ENCODE measurements at regions not wholly inside any gene's neighbourhood (a gene's known extent, or its start where the extent isn't known, plus 50 kb on each side); places are given as distances from the start of the nearest gene placed in this dataset.

DNA sequence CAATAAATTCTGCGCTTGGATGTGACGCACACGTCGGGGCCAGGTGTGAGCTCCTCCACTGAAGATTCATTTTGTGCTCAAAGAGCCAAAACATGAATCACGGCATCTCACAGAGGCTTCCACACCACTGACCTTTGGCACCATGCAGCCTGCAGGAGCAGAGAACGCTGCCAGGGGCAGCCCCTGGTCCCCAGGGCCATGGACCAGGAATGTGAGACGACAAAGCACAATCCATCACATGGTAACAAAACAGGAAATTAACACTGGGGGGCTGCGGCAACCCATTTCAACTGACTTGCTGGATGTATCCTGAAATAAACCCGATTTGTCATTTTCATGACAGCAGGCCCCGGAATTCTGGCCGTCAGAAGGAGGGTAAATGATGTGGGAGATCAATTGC, 167.5 kb upstream of the IGF1R start:
- no peak for DNase-seq

DNA sequence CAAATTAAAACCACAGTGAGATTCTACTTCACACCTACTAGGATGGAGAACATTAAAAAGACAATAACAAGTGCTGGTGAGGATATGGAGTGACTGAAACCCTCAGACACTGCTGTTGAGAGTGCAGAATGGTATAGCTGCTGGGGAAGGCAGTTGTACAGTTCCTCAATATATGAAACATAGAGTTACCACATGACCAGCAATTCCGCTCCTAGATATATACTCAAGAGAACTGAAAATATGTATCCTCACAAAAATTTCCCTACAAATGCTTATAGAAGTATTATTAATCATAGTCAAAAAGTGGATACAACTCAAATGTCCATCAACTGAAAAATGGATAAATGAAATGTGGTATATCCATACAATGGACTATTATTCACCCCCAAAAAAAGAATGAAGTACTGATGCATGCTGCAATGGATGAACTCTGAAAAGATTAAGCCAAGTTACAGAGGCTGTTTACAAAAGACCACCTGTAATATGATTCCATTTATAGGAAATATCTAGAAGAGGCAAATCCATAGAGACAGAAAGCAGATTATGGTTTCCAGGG, 164.7 kb upstream of the IGF1R start:
- no peak for DNase-seq

GRCh38 chr15:98484914-98485313, 163.4 kb upstream of the IGF1R start:
- DNase-seq: no peak

DNA sequence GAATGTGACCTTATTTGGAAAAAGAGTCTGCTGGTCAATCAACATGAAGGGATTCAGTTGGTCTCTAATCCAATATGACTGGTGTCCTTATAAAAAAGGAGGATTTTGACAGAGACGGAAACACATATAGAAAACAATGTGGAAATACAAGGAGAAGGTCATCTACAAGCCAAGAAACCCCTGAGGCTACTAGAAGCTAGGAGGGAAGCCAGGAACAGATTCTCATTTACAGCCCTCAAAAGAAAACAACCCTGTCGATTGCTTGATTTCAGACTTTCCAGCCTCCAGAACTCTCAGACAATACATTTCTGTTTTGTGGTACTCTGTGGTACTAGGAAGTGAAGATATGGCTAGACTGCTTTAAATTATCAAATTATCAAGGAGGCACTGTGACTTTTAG, 162.9 kb upstream of the IGF1R start:
- DNase-seq: no peak

DNA sequence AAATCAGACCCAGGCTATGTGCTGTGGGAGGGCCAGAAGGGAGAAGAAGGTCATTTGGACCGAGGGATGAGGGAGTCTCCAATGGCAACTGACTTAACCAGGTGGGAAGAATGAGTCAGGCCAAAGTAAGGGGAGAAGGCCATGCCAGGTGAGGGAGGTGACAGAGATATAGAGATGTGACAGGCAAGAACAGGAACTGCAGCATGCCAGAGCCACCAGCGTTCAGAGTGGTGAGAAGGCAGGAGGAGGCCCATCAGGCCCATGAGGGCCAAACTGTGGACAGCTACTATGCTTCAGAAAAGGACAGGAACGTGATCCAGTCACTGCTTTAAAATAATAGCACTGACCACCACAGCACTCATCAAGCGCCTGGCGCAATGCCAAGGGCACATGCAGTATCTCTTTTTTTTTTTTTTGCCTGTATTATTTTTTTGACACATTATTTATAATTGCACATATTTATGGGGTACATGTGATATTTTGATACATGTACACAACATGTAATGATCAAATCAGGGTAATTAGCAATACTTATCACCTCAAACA, 154.3 kb upstream of the IGF1R start:
- no peak for DNase-seq

GRCh38 chr15:98501192-98501591, 147.1 kb upstream of the IGF1R start:
- DNase-seq: no peak

DNA sequence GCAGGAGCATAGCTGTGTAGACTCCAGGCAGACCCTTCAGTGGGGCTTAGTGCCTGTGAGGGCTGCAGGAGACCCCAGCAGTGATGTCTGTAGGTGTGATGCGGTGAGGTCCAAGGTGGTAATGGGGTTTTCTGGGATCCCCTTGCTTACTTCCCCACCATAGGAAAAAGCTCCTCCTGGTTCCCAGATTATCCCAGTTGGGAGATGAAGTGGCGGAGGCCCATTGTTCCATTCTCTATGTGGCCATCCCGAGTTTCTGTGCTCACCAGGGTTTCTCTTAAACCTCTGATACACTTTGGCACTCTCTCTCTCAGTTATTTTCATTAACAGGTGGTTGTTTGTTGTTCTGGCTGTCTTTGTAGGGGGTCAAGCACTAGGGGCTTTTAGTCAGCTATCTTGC, 146.7 kb upstream of the IGF1R start:
- no peak for DNase-seq

- DNase-seq: peak; percentile 82
Measured at GRCh38 chr15:98503970-98504369, 144.4 kb upstream of the IGF1R start.

GRCh38 chr15:98504998-98505397, 143.3 kb upstream of the IGF1R start:
- DNase-seq: no peak

DNA sequence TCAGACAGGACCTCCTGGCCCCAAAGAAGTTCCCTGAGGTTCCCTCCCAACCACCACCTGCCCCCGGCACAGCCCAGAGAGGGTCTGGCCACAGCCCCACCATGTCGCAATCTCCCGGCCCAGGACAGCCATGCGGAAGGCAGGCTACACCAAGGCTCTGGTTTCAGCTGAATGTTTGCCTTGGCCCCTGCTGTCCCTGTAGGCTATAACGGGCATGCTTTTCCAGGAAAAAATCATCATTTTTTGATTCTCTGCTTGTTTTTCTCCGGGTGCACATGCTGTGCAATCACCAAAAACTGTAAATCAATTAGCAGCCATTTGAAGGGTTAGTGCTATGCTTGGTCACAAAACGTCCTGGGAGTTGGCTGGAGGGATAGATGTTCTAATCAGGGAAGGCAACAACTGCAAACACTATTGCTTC, 142.7 kb upstream of the IGF1R start:
- no peak for DNase-seq

- no peak for DNase-seq
Measured at GRCh38 chr15:98506172-98506571, 142.2 kb upstream of the IGF1R start.

DNA sequence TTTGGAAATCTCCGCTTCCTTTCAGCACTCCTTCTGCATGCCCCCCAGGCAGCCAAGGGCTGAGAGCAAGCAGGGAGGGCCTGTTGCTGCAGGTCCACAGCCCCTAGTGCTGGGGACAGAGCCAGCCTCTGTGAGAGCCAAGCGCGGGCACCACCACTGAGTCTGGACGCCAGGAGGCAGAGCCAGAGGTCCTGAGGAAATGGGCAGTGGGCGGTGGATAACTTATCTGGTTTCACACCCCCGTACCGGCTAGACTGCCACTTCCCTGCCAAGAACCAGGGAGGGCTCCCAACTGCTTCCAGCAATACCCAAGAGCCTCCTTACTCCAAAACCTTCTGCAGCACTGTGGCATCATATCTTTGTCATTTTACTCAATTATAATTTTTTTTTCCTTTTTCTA, 141.6 kb upstream of the IGF1R start:
- no peak for DNase-seq

- DNase-seq: no peak
Measured at GRCh38 chr15:98513428-98513986, 134.8 kb upstream of the IGF1R start.

GRCh38 chr15:98514034-98514622, 134.2 kb upstream of the IGF1R start:
- no peak for DNase-seq

DNA sequence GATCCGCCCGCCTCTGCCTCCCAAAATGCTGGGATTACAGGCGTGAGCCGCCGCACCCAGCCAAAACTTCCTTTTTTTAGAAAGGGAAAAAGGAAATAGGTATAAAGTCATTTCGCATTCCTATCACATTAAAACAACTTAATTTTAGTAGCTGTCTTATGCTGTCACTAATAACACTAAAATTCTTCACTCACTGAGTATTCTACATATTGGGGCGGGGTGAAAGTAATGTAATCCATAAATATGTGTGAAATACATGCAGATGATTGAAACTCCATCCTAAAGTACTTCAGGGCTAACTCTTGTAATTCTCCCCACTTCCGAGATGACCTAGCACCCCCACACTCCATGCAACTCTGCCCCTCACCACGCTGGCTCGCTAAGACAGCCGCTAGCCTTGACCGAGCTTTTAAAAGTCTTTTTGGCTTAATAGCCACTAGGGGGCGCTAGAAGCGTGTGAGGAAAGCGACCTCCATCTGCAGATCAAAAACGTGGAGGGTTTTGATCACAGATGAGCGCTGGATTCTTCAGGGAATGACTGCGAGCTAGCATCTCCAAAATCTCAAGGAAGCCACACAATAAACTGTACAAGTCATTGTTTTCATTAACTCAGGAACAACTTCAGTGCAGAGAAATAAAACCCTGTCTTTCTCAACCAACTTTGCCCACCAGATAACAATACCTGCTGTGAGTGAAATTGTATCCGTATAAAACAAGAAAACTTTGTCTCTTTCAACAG, 129.3 kb upstream of the IGF1R start:
- DNase-seq: peak; percentile 80

GRCh38 chr15:98519767-98520550, 128.4 kb upstream of the IGF1R start:
- DNase-seq: no peak

DNA sequence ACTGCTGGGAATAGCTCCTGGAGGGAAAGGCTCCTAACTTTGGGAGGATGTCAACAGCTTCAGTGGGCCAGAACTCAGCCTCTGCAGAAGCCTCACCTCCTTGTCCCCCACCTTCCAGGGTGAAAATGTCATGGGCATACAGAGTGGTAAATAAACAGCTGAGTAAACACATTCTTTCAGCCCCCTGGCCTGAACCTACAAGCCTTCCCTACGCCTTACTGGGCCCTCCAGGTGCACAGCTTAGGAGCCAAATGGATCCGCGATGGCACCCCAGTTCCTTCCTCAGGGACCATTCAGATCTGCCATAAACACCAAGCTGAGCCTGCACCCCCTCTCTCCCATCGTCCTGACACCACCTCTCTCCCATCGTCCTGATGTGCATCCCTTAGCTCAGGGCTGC, 126.2 kb upstream of the IGF1R start:
- no peak for DNase-seq

DNA sequence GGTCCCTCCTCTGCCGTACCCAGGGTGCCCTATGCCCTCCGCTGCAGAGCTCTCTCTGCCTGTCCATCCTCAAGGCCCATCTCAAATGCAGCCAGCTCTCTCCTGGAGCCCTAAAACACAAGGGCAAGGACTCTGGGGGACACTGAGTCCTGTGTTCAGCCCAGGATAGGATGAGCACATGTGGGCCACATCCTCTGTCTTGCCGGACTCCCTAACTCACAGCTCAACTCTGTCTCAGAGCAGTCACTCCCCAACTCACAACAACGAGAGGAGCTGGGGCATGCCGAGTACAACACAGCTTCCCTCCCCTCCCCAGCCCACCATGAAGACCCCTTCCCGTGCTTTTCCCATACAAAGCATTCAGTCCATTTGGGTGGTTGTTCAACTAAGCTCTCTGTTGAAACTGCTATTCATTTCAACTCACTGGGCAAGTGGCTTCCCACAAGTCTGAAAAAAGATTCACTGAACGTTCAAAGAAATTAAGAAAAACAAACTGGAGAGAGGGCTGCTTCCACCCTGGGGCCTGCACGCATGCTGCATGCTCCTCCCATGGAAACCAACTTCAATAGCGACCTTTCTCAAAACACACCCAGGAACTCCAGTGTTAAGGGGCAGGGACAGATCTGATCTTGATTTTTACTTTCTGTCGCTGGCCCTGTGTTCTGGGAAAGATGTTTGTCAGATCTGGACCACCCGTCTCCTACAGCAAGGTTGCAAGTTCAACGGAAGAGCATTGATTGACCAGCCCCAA, 124.3 kb upstream of the IGF1R start:
- no peak for DNase-seq

DNA sequence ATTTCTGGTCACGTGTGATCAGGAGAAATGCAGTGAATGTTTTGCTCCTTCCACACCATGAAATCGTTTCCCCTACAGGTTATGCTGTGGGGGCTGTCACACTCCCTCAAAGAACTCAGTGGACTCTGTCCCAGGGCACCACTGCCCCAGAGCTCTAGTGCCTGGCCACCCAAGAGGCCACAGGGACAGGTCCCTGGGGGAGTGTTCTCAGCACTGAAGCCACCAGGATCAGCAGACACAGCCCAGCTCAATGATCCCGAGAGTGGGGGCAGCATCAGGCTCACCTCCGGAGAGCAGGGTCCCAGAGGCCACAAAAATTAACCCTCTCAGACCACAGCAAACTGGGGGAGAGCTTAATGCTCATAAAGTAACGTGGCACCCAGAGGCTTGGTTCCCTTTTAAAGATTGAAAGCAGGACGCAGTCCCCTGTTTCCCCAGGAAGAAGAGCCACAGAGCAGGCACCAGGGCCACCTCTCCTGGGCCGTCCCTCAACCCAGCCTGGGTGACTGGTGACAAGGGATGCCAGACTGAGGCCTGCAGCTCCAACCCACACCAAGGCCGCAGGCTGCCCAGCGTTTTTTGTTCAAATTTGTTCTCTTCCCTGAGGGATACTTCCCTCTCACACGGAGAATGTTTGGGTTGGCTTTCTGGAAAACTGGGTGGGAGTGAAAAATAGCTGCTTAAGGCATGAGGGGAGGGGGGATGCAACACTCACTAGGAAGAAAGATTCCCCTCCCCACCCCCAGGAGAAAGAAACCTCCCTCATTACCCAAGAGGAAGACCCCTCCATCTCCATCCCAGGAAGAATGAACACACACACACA, 123.3 kb upstream of the IGF1R start:
- no peak for DNase-seq

GRCh38 chr15:98525661-98526001, 122.7 kb upstream of the IGF1R start:
- DNase-seq: peak; percentile 55

- no peak for DNase-seq
Measured at GRCh38 chr15:98526094-98526493, 122.2 kb upstream of the IGF1R start.

All from fibroblast of skin of scalp (primary cell).